SU-DHL-6 (cell line): ENCODE measurements at regions not wholly inside any gene's neighbourhood (a gene's known extent, or its start where the extent isn't known, plus 50 kb on each side); places are given as distances from the start of the nearest gene placed in this dataset.

Experiments
- EZH2phosphoT487 ChIP-seq: fragments of 200-600 bp; sonication (generic), shearing (Covaris generic); conservative IDR thresholded peaks from 2 replicates; pipeline ENCODE4 v1.6.1; 2018; ENCODE audit warnings: mild to moderate bottlenecking, antibody characterized with exemption, low read length, moderate library complexity, mixed read lengths
- TF ChIP-seq, protein P1 (sequence below): fragments of 200-600 bp; sonication (generic); IDR thresholded peaks from one replicate; pipeline ENCODE4 v1.5.1; 2017; ENCODE audit warnings: antibody characterized with exemption, mild to moderate bottlenecking, low read length, moderate library complexity; ENCODE audit not compliant: insufficient read depth, poor library complexity, severe bottlenecking

DNA sequence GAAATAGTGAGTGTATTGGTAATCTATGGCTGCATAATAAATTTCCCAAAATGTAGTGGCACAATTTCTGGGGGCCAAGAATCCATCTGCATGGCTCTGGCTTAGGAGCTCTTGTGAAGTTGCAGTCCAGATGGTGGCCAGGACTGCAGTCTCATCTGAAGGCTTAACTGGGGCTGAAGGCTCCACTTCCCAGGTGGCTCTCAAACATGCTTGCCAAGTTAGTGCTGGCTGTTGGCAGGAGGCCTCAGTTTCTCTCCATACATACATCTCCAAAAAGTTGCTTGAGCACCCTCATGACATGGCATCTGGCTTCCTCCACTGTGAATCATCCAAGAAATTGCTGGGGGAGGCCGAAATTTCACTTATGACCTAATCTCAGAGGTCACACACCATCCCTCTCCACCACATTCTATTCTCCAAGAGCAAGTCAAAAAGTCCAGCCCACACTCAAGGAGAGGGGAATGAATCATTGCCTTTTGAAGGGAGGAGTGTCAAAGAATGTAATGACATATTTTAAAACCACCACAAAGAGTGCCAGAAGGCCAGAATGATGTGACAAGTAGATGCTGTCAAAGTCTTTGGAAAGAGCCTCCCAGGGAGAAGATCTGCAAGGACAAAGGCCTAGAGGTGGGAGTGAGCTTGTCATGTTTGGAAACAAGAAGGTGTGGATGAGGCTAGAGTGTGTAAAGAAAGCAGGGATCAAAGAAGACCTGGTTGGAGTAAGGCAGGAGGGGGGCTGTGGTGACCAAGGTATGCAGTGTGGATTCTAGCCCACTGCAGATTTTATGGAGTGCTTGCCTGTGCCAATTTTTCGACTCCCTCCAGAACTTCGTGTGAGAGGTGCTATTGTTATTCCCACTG lies 566.2 kb downstream of the MIAT start:
- TF ChIP-seq, protein P1, sequence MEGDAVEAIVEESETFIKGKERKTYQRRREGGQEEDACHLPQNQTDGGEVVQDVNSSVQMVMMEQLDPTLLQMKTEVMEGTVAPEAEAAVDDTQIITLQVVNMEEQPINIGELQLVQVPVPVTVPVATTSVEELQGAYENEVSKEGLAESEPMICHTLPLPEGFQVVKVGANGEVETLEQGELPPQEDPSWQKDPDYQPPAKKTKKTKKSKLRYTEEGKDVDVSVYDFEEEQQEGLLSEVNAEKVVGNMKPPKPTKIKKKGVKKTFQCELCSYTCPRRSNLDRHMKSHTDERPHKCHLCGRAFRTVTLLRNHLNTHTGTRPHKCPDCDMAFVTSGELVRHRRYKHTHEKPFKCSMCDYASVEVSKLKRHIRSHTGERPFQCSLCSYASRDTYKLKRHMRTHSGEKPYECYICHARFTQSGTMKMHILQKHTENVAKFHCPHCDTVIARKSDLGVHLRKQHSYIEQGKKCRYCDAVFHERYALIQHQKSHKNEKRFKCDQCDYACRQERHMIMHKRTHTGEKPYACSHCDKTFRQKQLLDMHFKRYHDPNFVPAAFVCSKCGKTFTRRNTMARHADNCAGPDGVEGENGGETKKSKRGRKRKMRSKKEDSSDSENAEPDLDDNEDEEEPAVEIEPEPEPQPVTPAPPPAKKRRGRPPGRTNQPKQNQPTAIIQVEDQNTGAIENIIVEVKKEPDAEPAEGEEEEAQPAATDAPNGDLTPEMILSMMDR: no peak
- no peak for TF ChIP-seq EZH2phosphoT487
